Germinal center (tissue), 1 donor: ENCODE measurements at regions not wholly inside any gene's neighbourhood (a gene's known extent, or its start where the extent isn't known, plus 50 kb on each side); places are given as distances from the start of the nearest gene placed in this dataset.
A peak's percentile ranks its signal among the peaks of the same experiment; 100 is the strongest.
"Not testable (repeated sequence)": the region's sequence is repeated elsewhere in the genome, so short reads cannot be mapped to it uniquely, and the experiment has no call there.

Source experiments
- DNase-seq: peaks from one replicate; pipeline ENCODE4 v3.0.0; 2012; ENCODE audit warnings: mixed read lengths, low spot score

GRCh38 chr12:71299541-71300376, 139.8 kb upstream of the LGR5 start:
- no peak for DNase-seq

- DNase-seq = no peak
These were observed 140.1 kb upstream of the TSPAN8 start for GRCh38 chr12:71297930-71298329.

- no peak for DNase-seq
These were observed 138.2 kb upstream of the TSPAN8 start for GRCh38 chr12:71295953-71296352.

- no peak for DNase-seq
These were observed 133.9 kb upstream of the TSPAN8 start for GRCh38 chr12:71291746-71292145.

- no peak for DNase-seq
These were observed 126.1 kb upstream of the TSPAN8 start for GRCh38 chr12:71283883-71284282.

DNA sequence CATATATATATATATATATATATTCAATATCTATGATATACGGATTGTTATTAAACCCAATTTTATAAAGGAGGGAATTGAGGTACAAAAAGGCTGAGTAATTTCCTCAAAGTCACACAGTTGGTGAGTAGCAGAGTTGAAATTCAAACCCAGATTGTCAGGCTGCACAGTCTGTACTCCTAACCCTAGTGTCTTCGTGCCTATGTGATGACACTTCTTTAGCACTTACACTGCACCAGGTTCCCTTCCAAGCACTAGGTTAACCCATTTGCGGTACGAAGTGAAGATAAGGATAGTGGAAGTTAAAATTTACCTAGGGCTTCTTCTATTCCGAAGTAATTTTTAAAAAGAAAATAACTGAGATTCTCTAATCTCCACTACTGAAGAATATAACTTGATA, 125.1 kb upstream of the TSPAN8 start:
- no peak for DNase-seq

- no peak for DNase-seq
These were observed 124.2 kb upstream of the TSPAN8 start for GRCh38 chr12:71282020-71282419.

GRCh38 chr12:71281425-71281824, 123.6 kb upstream of the TSPAN8 start:
- DNase-seq = peak; percentile 2

- no peak for DNase-seq
These were observed 120.1 kb upstream of the TSPAN8 start for GRCh38 chr12:71277866-71278265.

GRCh38 chr12:71276541-71276940, 118.7 kb upstream of the TSPAN8 start:
- no peak for DNase-seq

GRCh38 chr12:71270794-71271193, 113.0 kb upstream of the TSPAN8 start:
- not testable (repeated sequence) for DNase-seq

DNA sequence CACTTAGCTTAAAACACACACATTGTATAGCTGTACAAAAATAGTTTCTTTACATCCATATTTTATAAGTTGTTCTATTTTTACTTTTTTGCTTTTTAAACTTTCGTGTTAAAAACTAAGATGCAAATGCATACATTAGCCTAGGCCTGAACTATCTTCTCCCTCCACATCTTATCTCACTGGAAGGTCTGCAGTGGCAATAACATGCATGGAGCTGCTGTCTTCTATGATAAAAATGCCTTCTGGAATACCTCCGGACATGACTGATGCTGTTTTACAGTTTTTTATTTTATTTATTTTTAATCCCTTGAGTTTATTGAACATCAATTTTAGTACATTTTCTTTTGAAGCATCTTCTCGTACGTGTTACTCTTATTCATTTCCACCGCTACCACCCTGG, 112.3 kb upstream of the TSPAN8 start:
- no peak for DNase-seq

GRCh38 chr12:71269281-71269598, 111.4 kb upstream of the TSPAN8 start:
- no peak for DNase-seq

DNA sequence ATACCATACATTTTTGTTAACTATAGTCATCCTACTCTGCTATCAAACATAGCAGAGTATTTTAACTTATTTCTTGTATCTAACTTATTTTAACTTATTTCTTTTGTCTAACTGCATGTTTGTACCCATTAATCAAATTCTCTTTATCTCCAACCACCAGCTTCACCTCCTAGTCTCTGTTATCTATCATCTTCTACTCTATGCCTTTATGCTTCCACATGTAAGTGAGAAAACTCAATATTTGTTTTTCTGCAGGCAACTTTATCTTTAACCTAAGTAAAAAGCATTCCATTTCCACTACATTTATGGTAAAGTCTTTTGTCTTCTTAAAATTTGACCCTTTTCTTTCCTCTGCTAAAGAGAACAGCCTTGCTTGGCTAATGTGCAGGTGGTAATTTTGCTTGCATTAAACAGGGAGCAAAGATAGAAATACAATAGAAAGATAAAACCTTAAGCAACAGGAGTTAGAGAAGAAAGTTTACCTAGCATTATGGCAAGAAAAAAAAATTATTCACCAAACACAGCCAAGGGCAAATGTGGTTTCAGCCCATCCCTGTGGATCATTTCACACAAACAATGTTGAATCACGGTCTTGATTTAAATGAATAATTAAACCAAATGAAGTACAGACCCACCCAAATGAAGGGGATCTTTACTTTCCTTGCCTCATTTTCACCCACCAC, 110.9 kb upstream of the TSPAN8 start:
- no peak for DNase-seq

DNA sequence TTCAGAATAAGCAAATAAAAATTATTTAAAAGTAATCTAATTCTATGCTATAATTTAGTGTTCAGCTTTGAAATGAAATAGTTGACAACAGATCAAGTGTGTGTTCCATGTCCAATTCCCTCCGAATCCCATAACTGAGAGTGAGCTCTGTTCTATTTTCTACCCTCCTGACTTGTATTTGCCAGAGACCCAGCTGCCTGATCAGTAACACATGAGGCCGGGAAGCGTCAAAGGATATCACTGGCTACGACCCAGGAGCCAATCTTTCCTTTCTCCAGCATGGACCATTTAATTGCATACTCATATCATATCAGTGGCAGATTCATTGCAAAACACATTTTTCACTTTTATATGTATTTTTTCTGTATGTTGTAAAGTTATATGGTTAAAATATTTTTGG, 108.8 kb upstream of the TSPAN8 start:
- no peak for DNase-seq

DNA sequence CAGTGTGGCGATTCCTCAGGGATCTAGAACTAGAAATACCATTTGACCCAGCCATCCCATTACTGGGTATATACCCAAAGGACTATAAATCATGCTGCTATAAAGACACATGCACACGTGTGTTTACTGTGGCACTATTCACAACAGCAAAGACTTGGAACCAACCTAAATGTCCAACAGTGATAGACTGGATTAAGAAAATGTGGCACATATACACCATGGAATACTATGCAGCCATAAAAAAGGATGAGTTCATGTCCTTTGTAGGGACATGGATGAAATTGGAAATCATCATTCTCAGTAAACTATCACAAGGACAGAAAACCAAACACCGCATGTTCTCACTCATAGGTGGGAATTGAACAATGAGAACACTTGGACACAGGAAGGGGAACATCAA, 107.9 kb upstream of the TSPAN8 start:
- DNase-seq = not testable (repeated sequence)

GRCh38 chr12:71262466-71262865, 104.7 kb upstream of the TSPAN8 start:
- DNase-seq = no peak

DNA sequence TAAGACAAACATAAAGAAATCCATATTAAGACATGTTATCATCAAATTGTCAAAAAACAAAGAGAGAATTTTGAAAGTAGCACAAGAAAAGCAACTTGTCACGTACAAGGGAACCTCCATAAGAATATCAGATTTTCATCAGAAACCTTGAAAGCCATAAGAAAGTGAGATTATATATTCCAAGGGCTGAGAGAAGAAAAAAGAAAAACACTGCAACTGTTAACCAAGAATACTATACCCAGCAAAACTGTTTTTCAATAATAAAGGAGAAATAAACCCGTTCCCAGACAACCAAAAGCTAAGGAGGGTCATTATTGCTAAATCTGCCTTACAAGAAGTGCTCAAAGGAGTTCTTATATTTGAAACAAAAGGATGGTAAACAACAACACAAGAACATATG, 94.7 kb upstream of the TSPAN8 start:
- DNase-seq = no peak

- DNase-seq = no peak
These were observed 92.4 kb upstream of the TSPAN8 start for GRCh38 chr12:71250166-71250565.

DNA sequence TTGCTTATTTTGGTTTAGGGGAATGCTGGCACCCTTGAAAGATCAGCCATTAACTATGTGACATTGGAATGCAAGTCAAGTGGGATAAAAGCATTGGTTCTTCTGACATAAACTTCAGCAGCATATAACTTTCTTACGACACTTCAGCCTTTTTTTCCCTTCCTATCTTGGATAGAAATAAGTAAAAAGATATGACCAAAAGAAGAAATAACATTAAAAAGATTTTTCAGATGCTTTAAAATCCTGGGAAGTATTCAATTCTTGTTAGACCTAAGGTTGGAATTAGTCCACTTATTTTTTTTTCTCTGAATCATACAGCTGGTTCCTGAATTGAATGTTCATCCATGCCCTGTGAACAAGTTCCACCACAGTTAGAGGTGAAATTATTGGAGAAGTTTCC, 85.6 kb upstream of the TSPAN8 start:
- no peak for DNase-seq

- no peak for DNase-seq
These were observed 84.7 kb upstream of the TSPAN8 start for GRCh38 chr12:71242511-71242910.

DNA sequence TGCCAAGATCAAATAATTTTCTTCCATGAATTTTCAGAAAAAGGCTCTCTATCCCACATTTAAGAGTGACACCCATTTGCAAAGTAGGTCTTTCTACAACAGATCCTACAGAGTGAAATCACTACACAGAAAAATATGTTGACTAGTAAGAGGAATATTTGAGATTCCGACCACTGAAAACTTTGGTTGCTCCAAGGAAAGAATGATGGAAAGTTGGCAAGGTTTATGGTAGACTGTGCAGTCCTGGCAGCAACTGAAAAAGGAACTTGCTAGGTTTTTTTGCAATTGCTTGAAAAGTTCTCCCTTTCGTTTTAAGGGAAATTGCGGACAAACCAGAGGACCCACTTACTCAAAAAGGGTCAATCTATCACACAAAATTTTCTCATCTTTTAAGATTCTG, 83.1 kb upstream of the TSPAN8 start:
- no peak for DNase-seq

GRCh38 chr12:71239731-71240130, 81.9 kb upstream of the TSPAN8 start:
- DNase-seq = no peak

DNA sequence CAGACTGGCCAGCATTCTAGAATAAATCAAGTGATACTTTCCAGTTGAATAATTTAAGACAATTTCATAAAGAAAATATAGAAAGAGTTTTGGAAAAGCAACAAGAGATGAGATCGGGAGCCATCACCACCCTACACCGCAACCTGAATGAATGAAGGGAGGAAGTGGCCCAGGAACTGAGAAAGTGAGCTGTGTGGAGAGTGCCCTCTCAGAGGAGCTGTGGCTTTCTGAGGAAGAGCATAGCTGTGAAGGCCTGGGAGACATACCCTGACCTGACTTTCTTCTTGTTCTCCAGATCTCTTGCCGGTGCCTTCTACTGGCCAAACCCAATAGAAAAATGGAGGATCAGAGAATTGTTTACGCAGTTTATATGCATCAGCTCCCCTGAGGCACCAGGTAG, 79.3 kb upstream of the TSPAN8 start:
- DNase-seq = no peak
